Spleen (tissue), 11 donors: ENCODE measurements at regions not wholly inside any gene's neighbourhood (a gene's known extent, or its start where the extent isn't known, plus 50 kb on each side); places are given as distances from the start of the nearest gene placed in this dataset.
A peak's percentile ranks its signal among the peaks of the same experiment; 100 is the strongest.
"Not testable (repeated sequence)": the region's sequence is repeated elsewhere in the genome, so short reads cannot be mapped to it uniquely, and the experiment has no call there.

Source experiments
- DNase-seq: peaks from one replicate; pipeline ENCODE4 v3.0.0-alpha.2; 2020
- H3K27ac ChIP-seq, 8 donors: fragments of 200-600 bp; sonication (generic) in 7 of 8; 1 replicate in 4 of 8; 2 replicates in 4 of 8; pipeline versions ENCODE4 v1.5.0 to v1.8.0; 2016 to 2021; ENCODE audit warnings: inconsistent platforms in 4 of 8, mild to moderate bottlenecking in 4 of 8, moderate library complexity in 1 of 8
- H3K27me3 ChIP-seq, 7 donors: fragments of 200-600 bp; sonication (generic) in 6 of 7; replicated peaks in 1 of 7; 1 replicate in 4 of 7; 2 replicates in 3 of 7; pipeline versions ENCODE4 v1.5.0 to v1.8.0; 2016 to 2021; ENCODE audit warnings: inconsistent platforms in 3 of 7, mild to moderate bottlenecking in 1 of 7
- H3K36me3 ChIP-seq, 6 donors: fragments of 200-600 bp; sonication (generic) in 5 of 6; 1 replicate in 4 of 6; 2 replicates in 2 of 6; pipeline versions ENCODE4 v1.5.0 to v1.8.0; 2016 to 2021; ENCODE audit warnings: inconsistent platforms in 2 of 6
- H3K4me1 ChIP-seq, 6 donors: fragments of 200-600 bp; sonication (generic) in 5 of 6; 1 replicate in 3 of 6; 2 replicates in 3 of 6; pipeline versions ENCODE4 v1.5.0 to v1.8.0; 2016 to 2021; ENCODE audit warnings: inconsistent platforms in 3 of 6
- H3K4me3 ChIP-seq, 8 donors: fragments of 200-600 bp; sonication (generic) in 7 of 8; 1 replicate in 4 of 8; 2 replicates in 4 of 8; pipeline versions ENCODE4 v1.5.0 to v1.8.0; 2016 to 2021; ENCODE audit warnings: inconsistent platforms in 4 of 8, mild to moderate bottlenecking in 4 of 8, moderate library complexity in 2 of 8
- H3K9me3 ChIP-seq, 8 donors: fragments of 200-600 bp; sonication (generic) in 7 of 8; 1 replicate in 4 of 8; 2 replicates in 4 of 8; pipeline versions ENCODE4 v1.5.0 to v1.8.0; 2016 to 2021; ENCODE audit warnings: inconsistent platforms in 4 of 8
- CTCF ChIP-seq, 11 experiments: fragments of 200-600 bp in 7 of 11; fragments of 450-650 bp in 4 of 11; sonication (generic) in 4 of 11; IDR thresholded peaks in 8 of 11; conservative IDR thresholded peaks in 3 of 11; 1 replicate in 7 of 11; 2 replicates in 4 of 11; pipeline versions ENCODE4 v1.4.0 to v1.8.0; 2016 to 2021; ENCODE audit warnings: antibody characterized with exemption in 11 of 11, inconsistent platforms in 4 of 11, mild to moderate bottlenecking in 1 of 11
- POLR2A ChIP-seq, 3 donors: fragments of 450-650 bp; IDR thresholded peaks; one replicate each; pipeline ENCODE4 v1.5.1; 2017; ENCODE audit warnings: antibody characterized with exemption in 3 of 3, mild to moderate bottlenecking in 1 of 3
- POLR2AphosphoS5 ChIP-seq, 3 donors: sonication (generic); formaldehyde crosslinking; IDR thresholded peaks; one replicate each; pipeline ENCODE4 v1.5.1; 2017; ENCODE audit warnings: antibody characterized with exemption in 3 of 3
- WGBS, 5 donors: extraction: QIAGEN DNeasy Blood & Tissue Kit in 3 of 5; methylation state at CpG; one replicate each; pipeline versions ENCODE4 v1.1.5 to v1.1.7; 2013 to 2018; 5-methylcytosine and 5-hydroxymethylcytosine counted together
- intact Hi-C: fragments of 100-400 bp; cut with DNase I; formaldehyde crosslinking; loops from one replicate; pipeline ENCODE4 v1.15.0; 2023; ENCODE audit warnings: low total_unique reads
- donor health status: healthy with polysubstance abuse.
- donor health status: DM: no; HTN: no; CAD: no; lungs with moderate emphysema.
- donor health status: DM: no; HTN: no; CAD: no.
- donor health status: Bipolar disorder and iron deficiency.
- donor health status: healthy.
- donor health status: DM: no; HTN: no; CAD: no.
- donor health status: DM: yes; HTN: yes; CAD: no.

GRCh38 chr16:86737083-86737482 lies 158.7 kb downstream of the FOXL1 start:
- Histone ChIP-seq H3K36me3 (no peaks in the 10 kb centered on the region), H3K27me3 (peaks cover 0 to 84% (median 7%) of the 10 kb centered on the region in 7 donors), H3K9me3 (no peaks in the 10 kb centered on the region), H3K27ac (no peak overlapping the region), H3K4me3 (no peak overlapping the region), H3K4me1 (peaks cover 0 to 18% (median 11%) of the 10 kb centered on the region in 6 donors)
- intact Hi-C loops = no loop called here
- TF ChIP-seq POLR2AphosphoS5 (IDR thresholded peaks at IDR 0.05) (no peak), CTCF (IDR thresholded peaks at IDR 0.05 in 8 of 11, conservative IDR thresholded peaks at IDR 0.05 in 3 of 11) (no peak)
- DNase-seq = peak; percentile 42
- WGBS, 5 donors = 78 to 89% (median 83%) methylated on average over 7 of the region's 7 CpGs

- intact Hi-C loops, H3K4me3 ChIP-seq, DNase-seq, H3K27ac ChIP-seq, H3K36me3 ChIP-seq, H3K9me3 ChIP-seq: not testable (repeated sequence)
- WGBS, 5 donors = 90 to 97% (median 92%) methylated on average over 23 to 31 of the region's 35 CpGs
- Histone ChIP-seq H3K27me3 (peaks cover 0 to 74% (median 7%) of the 10 kb centered on the region in 7 donors), H3K4me1 (peaks cover 0 to 17% (median 9%) of the 10 kb centered on the region in 6 donors)
These were observed 160.0 kb downstream of the FOXL1 start for GRCh38 chr16:86738322-86738721.

- H3K27ac ChIP-seq = no peak overlapping the region
- DNase-seq = no peak
- H3K4me3 ChIP-seq = no peak overlapping the region
- H3K27me3 ChIP-seq = peaks cover 0 to 66% (median 0%) of the 10 kb centered on the region in 7 donors
- 49 to 70% (median 66%) methylated on average over 3 of the region's 3 CpGs for WGBS, 5 donors
- no peaks in the 10 kb centered on the region for H3K36me3 ChIP-seq
- no peaks in the 10 kb centered on the region for H3K9me3 ChIP-seq
- H3K4me1 ChIP-seq = peaks cover 0 to 11% (median 7%) of the 10 kb centered on the region in 6 donors
- no peak for TF ChIP-seq CTCF (IDR thresholded peaks at IDR 0.05 in 8 of 11, conservative IDR thresholded peaks at IDR 0.05 in 3 of 11)
- TF ChIP-seq POLR2AphosphoS5 (IDR thresholded peaks at IDR 0.05) = no peak
- no peak for TF ChIP-seq POLR2A (IDR thresholded peaks at IDR 0.05)
- intact Hi-C loops = no loop called here
These were observed 160.8 kb downstream of the FOXL1 start for GRCh38 chr16:86739178-86739577.

DNA sequence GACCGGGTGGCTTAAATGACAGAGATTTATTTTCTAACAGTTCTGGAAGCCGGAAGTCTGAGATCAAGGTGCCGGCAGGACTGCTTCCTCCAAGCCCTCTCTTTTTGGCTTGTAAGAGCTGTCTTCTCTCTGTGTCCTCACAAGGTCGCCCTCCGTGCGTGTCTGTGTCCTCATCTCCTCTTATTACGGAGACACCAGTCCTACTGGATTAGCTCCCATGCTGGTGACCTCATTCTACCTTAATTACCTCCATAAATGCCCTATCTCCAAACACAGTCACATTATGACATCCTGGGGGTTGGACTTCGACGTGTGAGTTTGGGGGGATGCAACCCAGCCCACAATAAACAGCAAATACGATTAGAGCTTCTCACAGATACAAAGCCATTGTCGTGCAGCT lies 161.5 kb downstream of the FOXL1 start:
- intact Hi-C loops = no loop called here
- DNase-seq = peak; percentile 46
- peaks cover 0 to 11% (median 7%) of the 10 kb centered on the region in 6 donors for H3K4me1 ChIP-seq
- no peaks in the 10 kb centered on the region for H3K9me3 ChIP-seq
- H3K27ac ChIP-seq = no peak overlapping the region
- WGBS, 5 donors = 42 to 67% (median 51%) methylated on average over 11 of the region's 11 CpGs
- H3K36me3 ChIP-seq = no peaks in the 10 kb centered on the region
- TF ChIP-seq POLR2AphosphoS5 (IDR thresholded peaks at IDR 0.05) (no peak), POLR2A (IDR thresholded peaks at IDR 0.05) (no peak), CTCF (IDR thresholded peaks at IDR 0.05 in 8 of 11, conservative IDR thresholded peaks at IDR 0.05 in 3 of 11) (no peak)
- peaks cover 0 to 59% (median 0%) of the 10 kb centered on the region in 7 donors for H3K27me3 ChIP-seq
- no peak overlapping the region for H3K4me3 ChIP-seq

GRCh38 chr16:86740298-86740697 lies 161.9 kb downstream of the FOXL1 start:
- no peaks in the 10 kb centered on the region for H3K9me3 ChIP-seq
- H3K27me3 ChIP-seq = peaks cover 0 to 54% (median 0%) of the 10 kb centered on the region in 7 donors
- H3K27ac ChIP-seq = no peak overlapping the region
- WGBS, 5 donors = 70 to 86% (median 77%) methylated on average over 17 of the region's 17 CpGs
- no peaks in the 10 kb centered on the region for H3K36me3 ChIP-seq
- H3K4me1 ChIP-seq = peaks cover 0 to 11% (median 7%) of the 10 kb centered on the region in 6 donors
- H3K4me3 ChIP-seq = no peak overlapping the region
- intact Hi-C loops = no loop called here
- no peak for TF ChIP-seq POLR2AphosphoS5 (IDR thresholded peaks at IDR 0.05)
- TF ChIP-seq CTCF (IDR thresholded peaks at IDR 0.05 in 8 of 11, conservative IDR thresholded peaks at IDR 0.05 in 3 of 11) = no peak
- no peak for TF ChIP-seq POLR2A (IDR thresholded peaks at IDR 0.05)
- peak; percentile 19 for DNase-seq
